SH-SY5Y (cell line): ENCODE measurements at regions not wholly inside any gene's neighbourhood (a gene's known extent, or its start where the extent isn't known, plus 50 kb on each side); places are given as distances from the start of the nearest gene placed in this dataset.

Experiments
- GATA2 ChIP-seq: IDR thresholded peaks from 2 replicates; pipeline ENCODE4 v1.6.1; 2011; ENCODE audit warnings: mild to moderate bottlenecking, low read depth, low read length
- GATA3 ChIP-seq: IDR thresholded peaks from 2 replicates; pipeline ENCODE4 v1.6.1; 2011; ENCODE audit warnings: low read depth, mild to moderate bottlenecking, low read length, moderate library complexity

DNA sequence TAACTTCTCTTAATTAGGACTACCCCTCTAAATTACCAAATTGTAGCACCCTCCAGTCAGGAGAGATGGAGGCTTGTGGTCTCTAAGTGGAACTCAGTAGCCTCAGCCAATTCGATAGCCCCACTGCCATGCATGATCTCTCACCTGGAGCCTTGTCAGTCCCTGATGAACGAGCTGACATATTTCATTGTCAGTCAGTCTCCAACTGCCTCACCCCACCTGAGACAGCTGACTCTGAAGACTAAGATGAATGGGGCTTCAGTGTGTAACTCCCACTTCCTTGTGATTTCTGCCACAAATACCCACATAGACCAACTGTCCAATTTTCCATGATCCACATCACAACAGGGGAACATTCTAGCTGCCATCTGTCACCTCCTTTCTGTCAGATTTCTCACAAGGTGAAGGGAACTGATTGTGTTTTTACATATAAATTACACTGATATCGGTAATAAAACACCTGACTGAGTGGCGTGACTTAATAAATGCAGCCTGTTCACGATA, 206.5 kb downstream of the FAM181B start:
- TF ChIP-seq GATA2 (no peak), GATA3 (no peak)
